GM19463 (cell line): ENCODE measurements at regions not wholly inside any gene's neighbourhood (a gene's known extent, or its start where the extent isn't known, plus 50 kb on each side); places are given as distances from the start of the nearest gene placed in this dataset.

Experiments used
- ATAC-seq: cut with Tn5 transposase; IDR thresholded peaks from one replicate; pipeline ENCODE4 v1.9.1; 2021; ENCODE audit warnings: mild to moderate bottlenecking, moderate library complexity; ENCODE audit not compliant: unreplicated experiment

- no peak for ATAC-seq
Measured at GRCh38 chr18:45556222-45556621, 59.1 kb upstream of the SLC14A2 start.

GRCh38 chr18:45557287-45557686, 58.0 kb upstream of the SLC14A2 start:
- no peak for ATAC-seq

GRCh38 chr18:45557779-45558178, 57.5 kb upstream of the SLC14A2 start:
- no peak for ATAC-seq

- no peak for ATAC-seq
Measured at GRCh38 chr18:45559258-45559657, 56.0 kb upstream of the SLC14A2 start.

GRCh38 chr18:45560870-45561269, 54.4 kb upstream of the SLC14A2 start:
- ATAC-seq, result no peak

- no peak for ATAC-seq
Measured at GRCh38 chr18:45562567-45563479, 52.5 kb upstream of the SLC14A2 start.

- ATAC-seq, result no peak
Measured at GRCh38 chr18:45565280-45565970, 49.9 kb upstream of the SLC14A2 start.
